Brain microvascular endothelial cell (primary cell): ENCODE measurements at regions not wholly inside any gene's neighbourhood (a gene's known extent, or its start where the extent isn't known, plus 50 kb on each side); places are given as distances from the start of the nearest gene placed in this dataset.

Source experiments
- DNase-seq: peaks from one replicate; pipeline ENCODE4 v3.0.0-alpha.2; 2020
- H3K27ac ChIP-seq: fragments of 250-450 bp; sonication (Bioruptor Pico); 2 replicates; pipeline ENCODE4 v1.5.1; 2020; ENCODE audit warnings: mild to moderate bottlenecking, moderate library complexity
- H3K27me3 ChIP-seq: fragments of 250-450 bp; sonication (Bioruptor Pico); replicated peaks from 2 replicates; pipeline ENCODE4 v1.5.1; 2020; ENCODE audit warnings: mild to moderate bottlenecking
- H3K36me3 ChIP-seq: fragments of 250-450 bp; sonication (Bioruptor Pico); replicated peaks from 2 replicates; pipeline ENCODE4 v1.5.1; 2020; ENCODE audit warnings: mild to moderate bottlenecking
- H3K4me3 ChIP-seq: 2 replicates; pipeline ENCODE4 v1.5.1; 2011; ENCODE audit warnings: low read depth, mild to moderate bottlenecking, control low read depth, low read length, moderate library complexity
- in situ Hi-C: cut with HindIII; loops from 2 replicates; pipeline ENCODE4 v1.10.0; 2017; ENCODE audit warnings: low sequenced_read_pairs, low pct_ligation_motif_present
- TF ChIP-seq, protein P1 (sequence below): IDR thresholded peaks from 2 replicates; pipeline ENCODE4 v1.5.1; 2011; ENCODE audit warnings: low read depth, mild to moderate bottlenecking, moderate library complexity, low read length, control low read depth, inconsistent platforms; ENCODE audit errors: missing control alignments

DNA sequence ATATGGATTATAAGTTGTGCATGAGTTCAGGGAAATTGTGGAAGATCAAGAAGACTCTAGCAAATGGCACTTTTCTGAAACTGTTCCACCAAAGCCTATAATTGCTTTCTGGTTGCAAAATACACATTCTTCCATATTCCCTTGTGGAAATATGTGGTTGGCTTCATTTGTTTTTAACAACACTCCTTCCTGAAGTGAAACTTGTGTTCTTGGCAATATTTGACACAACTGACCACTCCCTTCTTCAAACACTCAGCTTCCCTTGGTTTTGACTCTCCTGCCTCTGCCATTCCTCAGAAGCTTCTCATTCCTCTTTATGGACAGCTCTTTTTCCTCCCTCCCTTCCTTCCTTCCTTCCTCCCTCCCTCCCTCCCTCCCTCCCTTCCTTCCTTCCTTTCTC, 192.3 kb downstream of the PMAIP1 start:
- H3K27me3 ChIP-seq: no peaks in the 10 kb centered on the region
- no peak for DNase-seq
- no peaks in the 10 kb centered on the region for H3K36me3 ChIP-seq
- no peak overlapping the region for H3K27ac ChIP-seq
- TF ChIP-seq, protein P1, sequence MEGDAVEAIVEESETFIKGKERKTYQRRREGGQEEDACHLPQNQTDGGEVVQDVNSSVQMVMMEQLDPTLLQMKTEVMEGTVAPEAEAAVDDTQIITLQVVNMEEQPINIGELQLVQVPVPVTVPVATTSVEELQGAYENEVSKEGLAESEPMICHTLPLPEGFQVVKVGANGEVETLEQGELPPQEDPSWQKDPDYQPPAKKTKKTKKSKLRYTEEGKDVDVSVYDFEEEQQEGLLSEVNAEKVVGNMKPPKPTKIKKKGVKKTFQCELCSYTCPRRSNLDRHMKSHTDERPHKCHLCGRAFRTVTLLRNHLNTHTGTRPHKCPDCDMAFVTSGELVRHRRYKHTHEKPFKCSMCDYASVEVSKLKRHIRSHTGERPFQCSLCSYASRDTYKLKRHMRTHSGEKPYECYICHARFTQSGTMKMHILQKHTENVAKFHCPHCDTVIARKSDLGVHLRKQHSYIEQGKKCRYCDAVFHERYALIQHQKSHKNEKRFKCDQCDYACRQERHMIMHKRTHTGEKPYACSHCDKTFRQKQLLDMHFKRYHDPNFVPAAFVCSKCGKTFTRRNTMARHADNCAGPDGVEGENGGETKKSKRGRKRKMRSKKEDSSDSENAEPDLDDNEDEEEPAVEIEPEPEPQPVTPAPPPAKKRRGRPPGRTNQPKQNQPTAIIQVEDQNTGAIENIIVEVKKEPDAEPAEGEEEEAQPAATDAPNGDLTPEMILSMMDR: no peak
- in situ Hi-C loops: no loop called here
- no peak overlapping the region for H3K4me3 ChIP-seq

DNA sequence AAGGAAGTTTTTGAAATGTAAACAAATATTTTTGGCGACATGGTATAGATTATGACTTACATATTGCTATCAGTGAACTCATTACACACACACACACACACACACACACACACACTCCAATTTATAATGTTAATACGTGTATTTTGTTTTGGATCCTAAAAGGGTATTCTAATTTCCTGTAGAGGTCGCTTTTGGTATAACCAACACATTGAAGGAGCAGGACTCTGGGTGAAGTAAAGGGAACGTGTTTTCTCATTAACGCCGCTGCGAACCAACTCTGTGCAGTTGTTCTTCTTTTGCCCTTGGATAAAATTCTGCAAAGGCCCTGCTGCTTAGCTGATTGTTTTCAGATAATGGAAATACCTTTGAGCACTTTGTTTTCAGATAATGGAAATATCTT, 190.4 kb downstream of the PMAIP1 start:
- no peak overlapping the region for H3K27ac ChIP-seq
- no peaks in the 10 kb centered on the region for H3K27me3 ChIP-seq
- no peak for DNase-seq
- no peaks in the 10 kb centered on the region for H3K36me3 ChIP-seq
- TF ChIP-seq, protein P1: peak; percentile 8
- in situ Hi-C loops: no loop called here
- H3K4me3 ChIP-seq: no peak overlapping the region

DNA sequence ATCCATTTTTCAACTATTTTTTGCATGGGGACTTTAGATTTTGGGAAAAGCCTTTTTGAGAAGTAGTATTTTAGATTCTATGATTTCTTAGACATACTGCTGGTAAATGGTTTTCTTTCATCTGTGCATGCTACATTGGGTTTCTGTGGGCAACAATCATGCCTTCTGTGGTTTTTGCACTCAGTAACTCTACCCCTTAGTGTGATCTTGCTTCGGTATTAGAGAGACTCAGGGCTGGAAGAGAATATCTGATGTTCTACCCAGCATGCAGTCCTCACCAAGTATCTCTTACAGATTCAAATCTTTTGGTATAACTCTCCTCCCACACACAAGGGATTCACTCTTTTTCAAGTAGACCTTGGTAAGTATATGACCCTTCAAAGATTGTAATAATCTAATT, 183.0 kb downstream of the PMAIP1 start:
- in situ Hi-C loops: no loop called here
- Histone ChIP-seq H3K27ac (no peak overlapping the region), H3K4me3 (no peak overlapping the region), H3K36me3 (no peaks in the 10 kb centered on the region), H3K27me3 (peaks cover 1% of the 10 kb centered on the region)
- TF ChIP-seq, protein P1: no peak
- no peak for DNase-seq

DNA sequence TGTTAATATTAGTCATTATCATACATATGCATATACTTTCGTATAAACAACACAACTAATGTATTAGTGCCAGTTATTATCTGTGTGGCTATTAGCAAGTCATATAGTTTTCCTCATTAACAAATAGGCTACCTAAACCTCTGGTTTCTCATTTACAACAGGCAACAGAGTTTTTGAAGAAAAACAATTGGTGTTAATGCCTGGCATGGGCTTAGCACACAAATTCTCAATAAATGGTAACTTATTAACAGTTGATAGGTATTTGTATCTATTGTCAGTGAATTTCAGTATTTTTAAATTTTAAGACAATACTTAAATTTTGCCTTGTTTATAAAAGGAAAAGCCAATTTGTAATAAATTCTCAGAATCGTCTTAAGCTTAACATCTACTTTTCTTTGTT, 182.5 kb downstream of the PMAIP1 start:
- no peaks in the 10 kb centered on the region for H3K36me3 ChIP-seq
- in situ Hi-C loops: no loop called here
- no peak for DNase-seq
- H3K4me3 ChIP-seq: no peak overlapping the region
- peaks cover 2% of the 10 kb centered on the region for H3K27me3 ChIP-seq
- TF ChIP-seq, protein P1: no peak
- H3K27ac ChIP-seq: no peak overlapping the region

DNA sequence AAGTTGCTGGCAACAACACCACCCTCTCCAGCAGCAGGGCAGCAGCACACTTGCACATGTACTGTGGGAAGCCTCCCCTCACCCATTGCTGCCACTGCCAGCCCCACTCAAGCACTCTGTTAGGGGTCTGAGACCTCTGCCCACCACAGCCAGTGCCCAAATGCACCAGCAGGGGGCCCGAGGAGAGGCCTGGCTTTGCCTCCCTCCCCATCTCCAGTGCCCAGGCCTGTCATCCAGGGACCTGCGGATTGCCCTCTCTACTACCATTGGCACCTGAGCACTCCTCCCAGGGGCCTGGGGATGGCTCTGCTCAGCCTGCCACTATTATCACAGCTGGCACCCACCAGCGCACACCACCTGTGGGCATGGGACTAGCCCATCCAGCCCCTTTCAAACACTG, 175.7 kb downstream of the PMAIP1 start:
- no peak for DNase-seq
- no peak overlapping the region for H3K4me3 ChIP-seq
- in situ Hi-C loops: no loop called here
- TF ChIP-seq, protein P1: peak; percentile 28
- peaks cover 2% of the 10 kb centered on the region for H3K27me3 ChIP-seq
- no peaks in the 10 kb centered on the region for H3K36me3 ChIP-seq
- H3K27ac ChIP-seq: no peak overlapping the region

DNA sequence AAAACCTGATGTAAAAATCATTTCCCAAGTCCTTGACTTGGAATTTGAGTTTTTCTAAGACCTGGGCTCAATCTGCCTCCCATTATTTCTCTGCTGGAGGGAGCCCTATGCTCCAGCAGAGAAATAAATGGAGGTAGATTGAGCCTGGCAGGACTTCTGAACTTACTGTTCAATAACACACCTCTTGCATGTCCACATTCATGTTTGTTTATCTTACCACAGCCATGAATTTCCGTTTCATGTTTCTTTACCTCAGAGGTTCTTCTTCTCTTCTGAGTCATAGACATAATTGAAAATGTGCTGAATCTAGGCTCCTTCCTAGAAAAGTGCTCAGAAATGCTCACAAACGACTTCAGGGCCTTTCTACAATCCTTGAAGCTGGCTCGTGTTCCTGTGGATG, 170.8 kb downstream of the PMAIP1 start:
- H3K4me3 ChIP-seq: no peak overlapping the region
- DNase-seq: no peak
- TF ChIP-seq, protein P1: no peak
- H3K36me3 ChIP-seq: no peaks in the 10 kb centered on the region
- in situ Hi-C loops: no loop called here
- H3K27me3 ChIP-seq: no peaks in the 10 kb centered on the region
- H3K27ac ChIP-seq: no peak overlapping the region
